K562 (cell line): ENCODE measurements at regions not wholly inside any gene's neighbourhood (a gene's known extent, or its start where the extent isn't known, plus 50 kb on each side); places are given as distances from the start of the nearest gene placed in this dataset.

ENCODE experiments used
- ATAC-seq: fragments of 200-7000 bp; cut with Tn5 transposase; 3 replicates; pipeline ENCODE4 v1.9.1; 2020; ENCODE audit warnings: moderate library complexity
- BruUV-seq: library from RNA; stranded (reverse); fragments of 400-500 nt; replicated peaks from 2 replicates; lab custom pipeline; 2021; lab: Mats Ljungman, UMichigan
- CTCF ChIA-PET: fragments of 300-600 bp; formaldehyde crosslinking; extraction: SDS; loops from one replicate; lab custom pipeline; 2021; ENCODE audit warnings: low intra/inter-chr PET ratio; lab: Yijun Ruan, JAX
- POLR2A ChIA-PET: fragments of 300-600, 350-650 bp; sonication (Branson Sonifier 250); formaldehyde crosslinking; extraction: SDS; loops from one replicate; lab custom pipeline; 2021; ENCODE audit warnings: antibody characterized with exemption, inconsistent platforms; lab: Yijun Ruan, JAX
- DNase-seq, 4 experiments: peaks; one replicate each; pipeline versions ENCODE4 v3.0.0 to v3.0.0-alpha.2; 2011 to 2018; ENCODE audit warnings: low spot score in 3 of 4, mixed read lengths in 3 of 4; ENCODE audit errors: extremely low read depth in 1 of 4
- FAIRE-seq: peaks from 2 replicates; lab custom pipeline; 2011; peaks lifted over from hg19 to GRCh38; lab: Jason Lieb, UNC
- H2AFZ ChIP-seq: 2 replicates; pipeline ENCODE4 v1.6.0; 2011; ENCODE audit warnings: low read depth, low read length, control low read depth, inconsistent platforms
- H3K27ac ChIP-seq: fragments of 200-600 bp; 3 replicates; pipeline ENCODE4 v1.8.0; 2011; ENCODE audit warnings: low read depth, mild to moderate bottlenecking, control low read depth, inconsistent platforms, low read length, moderate library complexity, mixed read lengths; ENCODE audit errors: extremely low read depth
- H3K27me3 ChIP-seq, 2 experiments: fragments of 300-600 bp in 1 of 2; 2 replicates in 1 of 2; 3 replicates in 1 of 2; pipeline versions ENCODE4 v1.6.0 to v1.8.0; 2011; ENCODE audit warnings: inconsistent platforms in 2 of 2, low read length in 2 of 2, mild to moderate bottlenecking in 1 of 2, mixed read lengths in 1 of 2, moderate library complexity in 1 of 2; ENCODE audit not compliant: control insufficient read depth in 2 of 2, insufficient read depth in 2 of 2
- H3K36me3 ChIP-seq: fragments of 300-600 bp; 3 replicates; pipeline ENCODE4 v1.8.0; 2011; ENCODE audit warnings: mild to moderate bottlenecking, low read length, inconsistent platforms; ENCODE audit not compliant: control insufficient read depth, insufficient read depth
- H3K4me1 ChIP-seq, 2 experiments: fragments of 200-600 bp in 1 of 2; replicated peaks in 1 of 2; 2 replicates in 1 of 2; 3 replicates in 1 of 2; pipeline versions ENCODE4 v1.5.1 to v1.8.0; 2011; ENCODE audit warnings: inconsistent platforms in 2 of 2, low read length in 2 of 2, mild to moderate bottlenecking in 1 of 2, mixed read lengths in 1 of 2, moderate library complexity in 1 of 2; ENCODE audit not compliant: control insufficient read depth in 2 of 2, insufficient read depth in 2 of 2
- H3K4me2 ChIP-seq: 2 replicates; pipeline ENCODE4 v1.6.1; 2011; ENCODE audit warnings: low read length, control low read depth, inconsistent platforms, mixed read lengths; ENCODE audit not compliant: insufficient read depth
- H3K4me3 ChIP-seq: fragments of 200-600 bp; sonication (generic), shearing (Covaris generic); 2 replicates; pipeline ENCODE4 v1.5.1; 2016; ENCODE audit warnings: control low read depth, inconsistent platforms
- H3K79me2 ChIP-seq: fragments of 200-600 bp; 3 replicates; pipeline ENCODE4 v1.8.0; 2011; ENCODE audit warnings: low read length, inconsistent platforms; ENCODE audit not compliant: control insufficient read depth, insufficient read depth
- H3K9ac ChIP-seq, 2 experiments: 2 replicates each; pipeline versions ENCODE4 v1.6.0 to v1.6.1; 2011; ENCODE audit warnings: low read depth in 2 of 2, low read length in 2 of 2, control low read depth in 1 of 2, inconsistent platforms in 1 of 2, mild to moderate bottlenecking in 1 of 2, mixed read lengths in 1 of 2; ENCODE audit not compliant: insufficient read depth in 1 of 2
- H3K9me1 ChIP-seq: one replicate; pipeline ENCODE4 v1.6.0; 2011; ENCODE audit warnings: inconsistent platforms, mild to moderate bottlenecking, low read length, moderate library complexity; ENCODE audit not compliant: control insufficient read depth, insufficient read depth
- H3K9me3 ChIP-seq: replicated peaks from 2 replicates; pipeline ENCODE4 v1.5.1; 2011; ENCODE audit warnings: low read depth, low read length, inconsistent platforms; ENCODE audit not compliant: control insufficient read depth, insufficient read depth
- H4K20me1 ChIP-seq: replicated peaks from 2 replicates; pipeline ENCODE4 v1.6.1; 2011; ENCODE audit warnings: low read length, inconsistent platforms, mixed read lengths; ENCODE audit not compliant: control insufficient read depth, insufficient read depth
- CHD1 ChIP-seq: fragments of 200-600 bp; sonication (generic); IDR thresholded peaks from one replicate; pipeline ENCODE4 v1.6.1; 2012; ENCODE audit warnings: mild to moderate bottlenecking, moderate library complexity, low read length, inconsistent platforms
- E2F5 ChIP-seq: sonication (generic); formaldehyde crosslinking; IDR thresholded peaks from 2 replicates; pipeline ENCODE4 v1.8.0; 2022; ENCODE audit warnings: mild to moderate bottlenecking, missing genetic modification reagents
- ERF ChIP-seq: fragments of 450-650 bp; formaldehyde crosslinking; IDR thresholded peaks from 2 replicates; pipeline ENCODE4 v1.4.0; 2020; ENCODE audit warnings: mild to moderate bottlenecking, mixed read lengths
- FOXO4 ChIP-seq: fragments of 450-650 bp; formaldehyde crosslinking; IDR thresholded peaks from 2 replicates; pipeline ENCODE4 v1.4.0; 2020; ENCODE audit warnings: mild to moderate bottlenecking, moderate library complexity
- GTF3C2 ChIP-seq: IDR thresholded peaks from 3 replicates; pipeline ENCODE4 v1.6.1; 2011; ENCODE audit warnings: borderline replicate concordance, mild to moderate bottlenecking, moderate library complexity; ENCODE audit not compliant: insufficient read length; ENCODE audit errors: extremely low read depth
- SIX5 ChIP-seq, 2 experiments: IDR thresholded peaks; 2 replicates each; pipeline ENCODE4 v1.6.1; 2011; ENCODE audit warnings: low read length in 2 of 2, borderline replicate concordance in 1 of 2, low read depth in 1 of 2, mild to moderate bottlenecking in 1 of 2, moderate library complexity in 1 of 2; ENCODE audit not compliant: insufficient read depth in 1 of 2
- TEAD4 ChIP-seq, 2 experiments: sonication (generic) in 1 of 2; formaldehyde crosslinking in 1 of 2; IDR thresholded peaks; 2 replicates each; pipeline versions ENCODE4 v1.6.1 to v1.8.0; 2012 to 2022; ENCODE audit warnings: borderline replicate concordance in 1 of 2, inconsistent platforms in 1 of 2, low read length in 1 of 2, mild to moderate bottlenecking in 1 of 2, missing genetic modification reagents in 1 of 2
- THRB ChIP-seq: fragments of 450-650 bp; formaldehyde crosslinking; conservative IDR thresholded peaks from 2 replicates; pipeline ENCODE4 v1.4.0; 2022; ENCODE audit warnings: mild to moderate bottlenecking, missing genetic modification characterization
- ZSCAN32 ChIP-seq: fragments of 450-650 bp; formaldehyde crosslinking; IDR thresholded peaks from 2 replicates; pipeline ENCODE4 v1.4.0; 2020; ENCODE audit warnings: mild to moderate bottlenecking, moderate library complexity
- WGBS: fragments of 100-300 bp; shearing (Covaris generic); methylation state at CpG from one replicate; pipeline ENCODE4 v1.1.6; 2016; ENCODE audit warnings: low coverage, mixed read lengths; ENCODE audit not compliant: insufficient coverage; ENCODE audit errors: missing lambda C conversion rate; 5-methylcytosine and 5-hydroxymethylcytosine counted together
- in situ Hi-C: fragments of 300-500 bp; cut with MboI; formaldehyde crosslinking; loops from 4 replicates; pipeline ENCODE4 v1.15.0; 2018; ENCODE audit warnings: inconsistent platforms, mixed read lengths
- intact Hi-C: fragments of 100-400 bp; cut with micrococcal nuclease; formaldehyde crosslinking; loops from 2 replicates; pipeline ENCODE4 v1.14.2; 2022

- intact Hi-C loops: no loop called here
- Histone ChIP-seq H4K20me1 (no peaks in the 10 kb centered on the region), H2AFZ (no peak overlapping the region), H3K9ac (no peak overlapping the region), H3K36me3 (no peaks in the 10 kb centered on the region), H3K27me3 (no peaks in the 10 kb centered on the region), H3K4me1 (no peaks in the 10 kb centered on the region), H3K4me3 (no peak overlapping the region), H3K27ac (no peak overlapping the region), H3K9me1 (no peaks in the 10 kb centered on the region), H3K79me2 (no peaks in the 10 kb centered on the region), H3K4me2 (no peak overlapping the region), H3K9me3 (no peaks in the 10 kb centered on the region; the same call in none of the 2 replicates)
- ATAC-seq: no peak
- FAIRE-seq: no peak
- no TSS peak for BruUV-seq
- ChIA-PET CTCF (no interaction called here), POLR2A (no interaction called here)
- no peak for TF ChIP-seq ERF
- no peak for TF ChIP-seq SIX5 (IDR thresholded peaks at IDR 0.05; ENCODE audit: borderline replicate concordance in 1 of 2, insufficient read depth in 1 of 2, low read depth in 1 of 2, low read length in 2 of 2)
- no peak for TF ChIP-seq TEAD4 (IDR thresholded peaks at IDR 0.05; ENCODE audit: low read length)
- TF ChIP-seq TEAD4 (CRISPR knock-in tag; IDR thresholded peaks at IDR 0.05; ENCODE audit: borderline replicate concordance): no peak
- TF ChIP-seq ZSCAN32 (CRISPR knock-in tag): no peak
- TF ChIP-seq CHD1: no peak
- in situ Hi-C loops: no loop called here
- DNase-seq: no peak
- WGBS: 0% methylated on average over 2 of the region's 2 CpGs
These were observed 227.1 kb upstream of the MBL2 start for GRCh38 chr10:52999681-53000080.

GRCh38 chr10:52999258-52999657 is 226.7 kb upstream of the MBL2 start:
- intact Hi-C loops: no loop called here
- TF ChIP-seq E2F5 (CRISPR knock-in tag) (no peak), THRB (CRISPR knock-in tag) (no peak), FOXO4 (CRISPR knock-in tag) (no peak), GTF3C2 (no peak)

More at GRCh38 chr10:52999258-52999657, 226.7 kb upstream of the MBL2 start:
- FAIRE-seq (no peak), DNase-seq (no peak), ATAC-seq (no peak)
- Histone ChIP-seq H3K9ac (no peak overlapping the region), H3K36me3 (no peaks in the 10 kb centered on the region), H3K9me3 (no peaks in the 10 kb centered on the region; the same call in none of the 2 replicates), H3K9me1 (no peaks in the 10 kb centered on the region), H3K27me3 (no peaks in the 10 kb centered on the region), H4K20me1 (no peaks in the 10 kb centered on the region), H2AFZ (no peak overlapping the region), H3K4me1 (no peaks in the 10 kb centered on the region), H3K4me3 (no peak overlapping the region), H3K27ac (no peak overlapping the region), H3K4me2 (no peak overlapping the region), H3K79me2 (no peaks in the 10 kb centered on the region)
- ChIA-PET POLR2A (no interaction called here), CTCF (no interaction called here)
- in situ Hi-C loops: no loop called here
- BruUV-seq: no TSS peak
- 0% methylated on average over 2 of the region's 2 CpGs for WGBS
